ENCODE measurements at regions not wholly inside any gene's neighbourhood (a gene's known extent, or its start where the extent isn't known, plus 50 kb on each side); places are given as distances from the start of the nearest gene placed in this dataset.

- no peak for DNase-seq (ENCODE audit: low read depth in 1 of 2, low spot score in 1 of 2)
- no peak overlapping the region for H3K4me3 ChIP-seq (replicated peaks; ENCODE audit: insufficient read depth, low read length)
- TF ChIP-seq POLR2AphosphoS5 (IDR thresholded peaks at IDR 0.05; ENCODE audit: low read depth): no peak
- H3K27me3 ChIP-seq (ENCODE audit: insufficient read depth, poor library complexity, severe bottlenecking): no peaks in the 10 kb centered on the region
- no peak overlapping the region for H3K27ac ChIP-seq (replicated peaks)
Observed at GRCh38 chr1:67935560-67935959, 102.3 kb upstream of the GNG12 start.

DNA sequence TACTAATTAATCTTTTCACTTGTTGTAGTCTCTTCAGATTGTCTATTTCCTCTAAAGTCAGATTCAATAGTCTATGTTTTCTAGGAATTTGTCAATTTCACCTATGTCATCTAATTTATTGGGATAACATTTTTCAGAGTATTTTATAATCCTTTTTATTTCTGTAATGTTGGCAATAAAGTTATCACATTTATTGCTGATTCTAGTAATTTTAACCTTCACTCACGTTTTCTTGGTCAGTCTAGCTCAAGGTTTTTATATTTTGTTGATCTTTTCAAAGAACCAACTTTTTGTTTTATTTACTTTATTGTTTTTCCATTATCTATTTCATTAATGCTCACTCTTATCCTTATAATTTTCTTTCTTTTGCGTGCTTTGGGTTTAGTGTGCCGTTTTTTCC lies 97.9 kb upstream of the GNG12 start:
- TF ChIP-seq GABPA (IDR thresholded peaks at IDR 0.05; ENCODE audit: low read depth) (no peak), POLR2AphosphoS5 (IDR thresholded peaks at IDR 0.05; ENCODE audit: low read depth) (no peak), SPI1 (IDR thresholded peaks at IDR 0.05; ENCODE audit: borderline replicate concordance, low read depth) (no peak)
- TF ChIP-seq, protein P1, sequence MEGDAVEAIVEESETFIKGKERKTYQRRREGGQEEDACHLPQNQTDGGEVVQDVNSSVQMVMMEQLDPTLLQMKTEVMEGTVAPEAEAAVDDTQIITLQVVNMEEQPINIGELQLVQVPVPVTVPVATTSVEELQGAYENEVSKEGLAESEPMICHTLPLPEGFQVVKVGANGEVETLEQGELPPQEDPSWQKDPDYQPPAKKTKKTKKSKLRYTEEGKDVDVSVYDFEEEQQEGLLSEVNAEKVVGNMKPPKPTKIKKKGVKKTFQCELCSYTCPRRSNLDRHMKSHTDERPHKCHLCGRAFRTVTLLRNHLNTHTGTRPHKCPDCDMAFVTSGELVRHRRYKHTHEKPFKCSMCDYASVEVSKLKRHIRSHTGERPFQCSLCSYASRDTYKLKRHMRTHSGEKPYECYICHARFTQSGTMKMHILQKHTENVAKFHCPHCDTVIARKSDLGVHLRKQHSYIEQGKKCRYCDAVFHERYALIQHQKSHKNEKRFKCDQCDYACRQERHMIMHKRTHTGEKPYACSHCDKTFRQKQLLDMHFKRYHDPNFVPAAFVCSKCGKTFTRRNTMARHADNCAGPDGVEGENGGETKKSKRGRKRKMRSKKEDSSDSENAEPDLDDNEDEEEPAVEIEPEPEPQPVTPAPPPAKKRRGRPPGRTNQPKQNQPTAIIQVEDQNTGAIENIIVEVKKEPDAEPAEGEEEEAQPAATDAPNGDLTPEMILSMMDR (IDR thresholded peaks at IDR 0.05; ENCODE audit: insufficient read depth, low read length): no peak
- TF ChIP-seq, protein P2, sequence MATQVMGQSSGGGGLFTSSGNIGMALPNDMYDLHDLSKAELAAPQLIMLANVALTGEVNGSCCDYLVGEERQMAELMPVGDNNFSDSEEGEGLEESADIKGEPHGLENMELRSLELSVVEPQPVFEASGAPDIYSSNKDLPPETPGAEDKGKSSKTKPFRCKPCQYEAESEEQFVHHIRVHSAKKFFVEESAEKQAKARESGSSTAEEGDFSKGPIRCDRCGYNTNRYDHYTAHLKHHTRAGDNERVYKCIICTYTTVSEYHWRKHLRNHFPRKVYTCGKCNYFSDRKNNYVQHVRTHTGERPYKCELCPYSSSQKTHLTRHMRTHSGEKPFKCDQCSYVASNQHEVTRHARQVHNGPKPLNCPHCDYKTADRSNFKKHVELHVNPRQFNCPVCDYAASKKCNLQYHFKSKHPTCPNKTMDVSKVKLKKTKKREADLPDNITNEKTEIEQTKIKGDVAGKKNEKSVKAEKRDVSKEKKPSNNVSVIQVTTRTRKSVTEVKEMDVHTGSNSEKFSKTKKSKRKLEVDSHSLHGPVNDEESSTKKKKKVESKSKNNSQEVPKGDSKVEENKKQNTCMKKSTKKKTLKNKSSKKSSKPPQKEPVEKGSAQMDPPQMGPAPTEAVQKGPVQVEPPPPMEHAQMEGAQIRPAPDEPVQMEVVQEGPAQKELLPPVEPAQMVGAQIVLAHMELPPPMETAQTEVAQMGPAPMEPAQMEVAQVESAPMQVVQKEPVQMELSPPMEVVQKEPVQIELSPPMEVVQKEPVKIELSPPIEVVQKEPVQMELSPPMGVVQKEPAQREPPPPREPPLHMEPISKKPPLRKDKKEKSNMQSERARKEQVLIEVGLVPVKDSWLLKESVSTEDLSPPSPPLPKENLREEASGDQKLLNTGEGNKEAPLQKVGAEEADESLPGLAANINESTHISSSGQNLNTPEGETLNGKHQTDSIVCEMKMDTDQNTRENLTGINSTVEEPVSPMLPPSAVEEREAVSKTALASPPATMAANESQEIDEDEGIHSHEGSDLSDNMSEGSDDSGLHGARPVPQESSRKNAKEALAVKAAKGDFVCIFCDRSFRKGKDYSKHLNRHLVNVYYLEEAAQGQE (IDR thresholded peaks at IDR 0.05; ENCODE audit: insufficient replicate concordance, low read depth): no peak
- Histone ChIP-seq H3K4me3 (replicated peaks; ENCODE audit: insufficient read depth, low read length) (no peak overlapping the region), H3K27ac (replicated peaks) (no peak overlapping the region), H3K27me3 (ENCODE audit: insufficient read depth, poor library complexity, severe bottlenecking) (no peaks in the 10 kb centered on the region)
- no peak for DNase-seq (ENCODE audit: low read depth in 1 of 2, low spot score in 1 of 2)

- TF ChIP-seq, protein P1 (IDR thresholded peaks at IDR 0.05; ENCODE audit: insufficient read depth, low read length): no peak
- TF ChIP-seq, protein P2 (IDR thresholded peaks at IDR 0.05; ENCODE audit: insufficient replicate concordance, low read depth): no peak
- TF ChIP-seq GABPA (IDR thresholded peaks at IDR 0.05; ENCODE audit: low read depth): no peak
- no peak for TF ChIP-seq POLR2AphosphoS5 (IDR thresholded peaks at IDR 0.05; ENCODE audit: low read depth)
- no peak for TF ChIP-seq SPI1 (IDR thresholded peaks at IDR 0.05; ENCODE audit: borderline replicate concordance, low read depth)
- no peak for DNase-seq (ENCODE audit: low read depth in 1 of 2, low spot score in 1 of 2)
- H3K4me3 ChIP-seq (replicated peaks; ENCODE audit: insufficient read depth, low read length): no peak overlapping the region
- no peaks in the 10 kb centered on the region for H3K27me3 ChIP-seq (ENCODE audit: insufficient read depth, poor library complexity, severe bottlenecking)
- H3K27ac ChIP-seq (replicated peaks): no peak overlapping the region
Observed at GRCh38 chr1:67923074-67923473, 89.8 kb upstream of the GNG12 start.

- DNase-seq (ENCODE audit: low read depth in 1 of 2, low spot score in 1 of 2): no peak
- H3K4me3 ChIP-seq (replicated peaks; ENCODE audit: insufficient read depth, low read length): no peak overlapping the region
- TF ChIP-seq GABPA (IDR thresholded peaks at IDR 0.05; ENCODE audit: low read depth) (no peak), POLR2AphosphoS5 (IDR thresholded peaks at IDR 0.05; ENCODE audit: low read depth) (no peak), SPI1 (IDR thresholded peaks at IDR 0.05; ENCODE audit: borderline replicate concordance, low read depth) (no peak)
- TF ChIP-seq, protein P1 (IDR thresholded peaks at IDR 0.05; ENCODE audit: insufficient read depth, low read length): no peak
- TF ChIP-seq, protein P2 (IDR thresholded peaks at IDR 0.05; ENCODE audit: insufficient replicate concordance, low read depth): no peak
Observed at GRCh38 chr1:67921725-67922489, 88.6 kb upstream of the GNG12 start.

More at GRCh38 chr1:67921725-67922489, 88.6 kb upstream of the GNG12 start:
- Histone ChIP-seq H3K27me3 (ENCODE audit: insufficient read depth, poor library complexity, severe bottlenecking) (no peaks in the 10 kb centered on the region), H3K27ac (replicated peaks) (no peak overlapping the region)
